ENCODE measurements at regions not wholly inside any gene's neighbourhood (a gene's known extent, or its start where the extent isn't known, plus 50 kb on each side); places are given as distances from the start of the nearest gene placed in this dataset.

GRCh38 chr3:135868801-135869200 is 96.7 kb upstream of the PPP2R3A start:
- dilution Hi-C loops (cut with HindIII; ENCODE audit: low sequenced_read_pairs, unreplicated experiment) (no loop called here), intact Hi-C loops (cut with micrococcal nuclease) (no loop called here), in situ Hi-C loops (cut with MboI; ENCODE audit: low sequenced_read_pairs) (no loop called here)
- no peak overlapping the region for H3K4me2 ChIP-seq (ENCODE audit: low read depth, low read length)
- no peaks in the 10 kb centered on the region for H3K27me3 ChIP-seq (ENCODE audit: control insufficient read depth, insufficient read depth, low read length)
- POLR2A ChIA-PET (ENCODE audit: unreplicated experiment): no interaction called here
- no peak for DNase-seq
- H3K36me3 ChIP-seq (ENCODE audit: control insufficient read depth, insufficient read depth, low read length): no peaks in the 10 kb centered on the region
- no peaks in the 10 kb centered on the region for H4K20me1 ChIP-seq (ENCODE audit: insufficient read depth, low read length)
- no peak overlapping the region for H3K23ac ChIP-seq (ENCODE audit: low read depth, low read length)
- no peak overlapping the region for H3K14ac ChIP-seq (replicated peaks; ENCODE audit: low read depth, low read length)
- H3K4me3 ChIP-seq (ENCODE audit: insufficient read depth, low read depth, low read length): no peak overlapping the region
- H2AK5ac ChIP-seq (ENCODE audit: low read depth, low read length): no peak overlapping the region
- no peak overlapping the region for H2AFZ ChIP-seq (replicated peaks; ENCODE audit: low read length, poor library complexity)
- no peaks in the 10 kb centered on the region for H3K4me1 ChIP-seq (ENCODE audit: control insufficient read depth, insufficient read depth, low read length)
- no peak overlapping the region for H3K56ac ChIP-seq (ENCODE audit: extremely low read depth, insufficient read depth, low read length)
- H2BK5ac ChIP-seq (ENCODE audit: low read depth, low read length, poor library complexity, severe bottlenecking): no peak overlapping the region
- no peak for ATAC-seq (ENCODE audit: low read depth)
- H4K8ac ChIP-seq (ENCODE audit: low read depth in 2 of 2, low read length in 2 of 2): no peak overlapping the region
- no peaks in the 10 kb centered on the region for H3K79me1 ChIP-seq (ENCODE audit: low read depth in 1 of 2, low read length in 2 of 2)
- CTCF ChIA-PET: no interaction called here
- H2BK120ac ChIP-seq (ENCODE audit: low read depth, low read length): no peak overlapping the region
- no peak overlapping the region for H3K18ac ChIP-seq (ENCODE audit: low read depth, low read length)
- H2BK20ac ChIP-seq (ENCODE audit: low read depth, low read length): no peak overlapping the region
- H3K27ac ChIP-seq (ENCODE audit: insufficient read depth, low read length): no peak overlapping the region
- no peak overlapping the region for H3K4ac ChIP-seq (ENCODE audit: low read depth, low read length)
- H3K9me3 ChIP-seq (ENCODE audit: control insufficient read depth, insufficient read depth, low read length): no peaks in the 10 kb centered on the region
- no peak overlapping the region for H4K5ac ChIP-seq (ENCODE audit: low read depth, low read length)
- no peak overlapping the region for H2AK9ac ChIP-seq (replicated peaks; ENCODE audit: low read depth, low read length, poor library complexity)
- no peaks in the 10 kb centered on the region for H3K9me1 ChIP-seq (ENCODE audit: insufficient read depth, low read length)
- H3K9ac ChIP-seq (ENCODE audit: low read depth, low read length): no peak overlapping the region
- H4K91ac ChIP-seq (ENCODE audit: insufficient read depth, low read depth, low read length): no peak overlapping the region
- H2BK15ac ChIP-seq (ENCODE audit: low read depth, low read length): no peak overlapping the region
- TF ChIP-seq MAZ (IDR thresholded peaks at IDR 0.05; ENCODE audit: borderline replicate concordance, low read depth, low read length) (no peak), MXI1 (IDR thresholded peaks at IDR 0.05; ENCODE audit: borderline replicate concordance, low read depth, low read length) (no peak), POLR2A (IDR thresholded peaks at IDR 0.05; ENCODE audit: low read depth, low read length) (no peak), ELK1 (IDR thresholded peaks at IDR 0.05; ENCODE audit: borderline replicate concordance, low read depth, low read length) (no peak), RFX5 (IDR thresholded peaks at IDR 0.05; ENCODE audit: low read depth, low read length) (no peak), BHLHE40 (IDR thresholded peaks at IDR 0.05; ENCODE audit: low read depth, low read length) (no peak), NFE2L2 (IDR thresholded peaks at IDR 0.05; ENCODE audit: low read depth, low read length) (no peak), USF2 (IDR thresholded peaks at IDR 0.05; ENCODE audit: low read depth, low read length) (no peak), RAD21 (IDR thresholded peaks at IDR 0.05; ENCODE audit: low read length) (no peak), CEBPB (IDR thresholded peaks at IDR 0.05; ENCODE audit: low read depth, low read length) (no peak), CHD1 (IDR thresholded peaks at IDR 0.05; ENCODE audit: low read depth, low read length) (no peak), RCOR1 (IDR thresholded peaks at IDR 0.05; ENCODE audit: insufficient replicate concordance, low read length) (no peak), MAFK (IDR thresholded peaks at IDR 0.05; ENCODE audit: low read depth, low read length) (no peak), FOS (IDR thresholded peaks at IDR 0.05; ENCODE audit: low read depth, low read length) (no peak), SMC3 (IDR thresholded peaks at IDR 0.05; ENCODE audit: low read depth, low read length) (no peak)
- TF ChIP-seq, protein P1, sequence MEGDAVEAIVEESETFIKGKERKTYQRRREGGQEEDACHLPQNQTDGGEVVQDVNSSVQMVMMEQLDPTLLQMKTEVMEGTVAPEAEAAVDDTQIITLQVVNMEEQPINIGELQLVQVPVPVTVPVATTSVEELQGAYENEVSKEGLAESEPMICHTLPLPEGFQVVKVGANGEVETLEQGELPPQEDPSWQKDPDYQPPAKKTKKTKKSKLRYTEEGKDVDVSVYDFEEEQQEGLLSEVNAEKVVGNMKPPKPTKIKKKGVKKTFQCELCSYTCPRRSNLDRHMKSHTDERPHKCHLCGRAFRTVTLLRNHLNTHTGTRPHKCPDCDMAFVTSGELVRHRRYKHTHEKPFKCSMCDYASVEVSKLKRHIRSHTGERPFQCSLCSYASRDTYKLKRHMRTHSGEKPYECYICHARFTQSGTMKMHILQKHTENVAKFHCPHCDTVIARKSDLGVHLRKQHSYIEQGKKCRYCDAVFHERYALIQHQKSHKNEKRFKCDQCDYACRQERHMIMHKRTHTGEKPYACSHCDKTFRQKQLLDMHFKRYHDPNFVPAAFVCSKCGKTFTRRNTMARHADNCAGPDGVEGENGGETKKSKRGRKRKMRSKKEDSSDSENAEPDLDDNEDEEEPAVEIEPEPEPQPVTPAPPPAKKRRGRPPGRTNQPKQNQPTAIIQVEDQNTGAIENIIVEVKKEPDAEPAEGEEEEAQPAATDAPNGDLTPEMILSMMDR (conservative IDR thresholded peaks at IDR 0.05; ENCODE audit: low read depth, low read length): no peak
- 73% methylated on average over 2 of the region's 3 CpGs; no CpG with 5 or more reads in 1 of the 2 experiments for WGBS, 2 experiments (ENCODE audit: extremely low coverage in 2 of 2, insufficient read length in 1 of 2)
- BruUV-seq (replicated peaks): no TSS peak
